GM12892 (cell line): ENCODE measurements at regions not wholly inside any gene's neighbourhood (a gene's known extent, or its start where the extent isn't known, plus 50 kb on each side); places are given as distances from the start of the nearest gene placed in this dataset.

ENCODE experiments used
- POLR2AphosphoS5 ChIP-seq: IDR thresholded peaks from 2 replicates; pipeline ENCODE4 v1.6.1; 2011; ENCODE audit warnings: low read depth, low read length, control low read depth
- TAF1 ChIP-seq: IDR thresholded peaks from 2 replicates; pipeline ENCODE4 v1.6.1; 2011; ENCODE audit warnings: low read depth, mild to moderate bottlenecking, control low read depth, low read length, borderline replicate concordance

DNA sequence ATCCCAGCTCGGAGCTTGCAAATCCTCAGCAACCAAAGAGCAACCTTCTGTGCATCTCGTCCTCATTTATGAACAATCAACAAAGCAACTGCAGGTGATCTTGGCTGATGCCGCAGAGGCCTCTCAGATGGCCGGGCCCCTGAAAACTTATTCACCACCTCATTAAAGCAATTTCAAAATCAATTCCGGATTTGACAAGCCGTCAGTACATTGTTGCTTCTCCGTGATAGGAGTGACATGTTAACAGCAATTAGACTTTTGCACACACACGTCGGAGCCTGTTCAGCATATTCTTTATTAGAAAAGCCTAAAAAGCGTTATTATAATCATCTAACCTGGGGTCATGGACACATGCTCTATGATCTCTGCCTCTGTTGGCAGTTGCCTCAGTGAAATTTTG lies 183.1 kb upstream of the CXCR4 start:
- no peak for TF ChIP-seq POLR2AphosphoS5
- no peak for TF ChIP-seq TAF1
